ENCODE measurements at regions not wholly inside any gene's neighbourhood (a gene's known extent, or its start where the extent isn't known, plus 50 kb on each side); places are given as distances from the start of the nearest gene placed in this dataset.
"Not testable (repeated sequence)": the region's sequence is repeated elsewhere in the genome, so short reads cannot be mapped to it uniquely, and the experiment has no call there.

GRCh38 chr21:38905328-38905727, 99.6 kb downstream of the ETS2 start:
- DNase-seq = no peak

- no peak for DNase-seq
Observed at GRCh38 chr21:38903690-38904139, 98.0 kb downstream of the ETS2 start.

DNA sequence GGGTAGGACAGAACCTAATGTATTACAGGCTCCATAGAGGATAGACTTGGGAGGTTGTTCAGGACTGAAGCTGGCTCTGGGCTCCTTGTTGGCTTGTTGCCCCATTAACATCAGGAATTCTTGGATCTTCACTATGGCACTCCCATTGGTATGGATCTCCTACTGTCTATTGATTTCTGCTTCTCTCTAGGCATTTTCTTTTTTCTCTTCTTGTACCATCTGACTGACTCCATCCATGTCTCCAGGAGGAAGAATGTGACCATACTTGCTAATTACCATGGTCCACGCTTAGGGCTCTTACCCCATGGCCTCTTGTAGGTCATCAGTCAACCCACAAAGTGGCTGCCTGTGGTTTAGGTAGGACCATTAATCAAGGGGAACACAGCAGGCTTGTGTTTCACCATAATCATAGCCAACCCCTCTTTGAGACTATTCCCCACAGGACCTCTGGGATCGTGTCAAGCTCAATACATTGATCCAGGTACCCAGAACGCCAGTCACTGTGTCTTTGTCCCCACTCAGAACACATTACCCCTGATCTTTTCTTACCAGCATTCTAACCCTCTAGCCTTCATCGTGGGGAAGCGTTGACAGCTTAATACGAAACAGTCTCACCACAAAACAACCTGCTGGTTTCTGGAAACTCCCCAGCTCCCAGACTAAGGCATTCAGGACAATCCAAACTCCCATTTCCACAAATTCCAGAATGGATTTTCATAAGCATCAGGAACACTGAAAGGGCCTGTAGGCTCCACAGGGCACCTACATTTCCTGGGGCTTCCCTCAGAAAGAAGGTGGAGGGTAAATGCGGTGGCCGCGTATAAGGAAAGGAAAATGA, 97.1 kb downstream of the ETS2 start:
- no peak for DNase-seq

- no peak for DNase-seq
Observed at GRCh38 chr21:38900499-38900898, 94.8 kb downstream of the ETS2 start.

DNA sequence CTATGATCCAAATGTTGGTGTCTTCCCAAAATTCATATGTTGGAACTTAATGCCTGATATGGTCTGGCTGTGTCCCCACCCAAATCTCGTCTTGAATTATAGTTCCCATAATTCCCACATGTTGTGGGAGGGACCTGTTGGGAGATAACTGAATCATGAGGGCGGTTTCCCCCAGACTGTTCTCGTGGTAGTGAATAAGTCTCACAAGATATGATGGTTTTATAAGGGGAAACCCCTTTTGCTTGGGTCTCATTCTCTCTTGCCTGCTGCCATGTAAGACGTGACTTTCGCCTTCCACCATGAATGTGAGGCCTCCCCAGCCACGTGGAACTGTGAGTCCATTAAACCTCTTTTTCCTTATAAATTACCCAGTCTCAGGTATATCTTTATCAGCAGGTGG, 94.3 kb downstream of the ETS2 start:
- not testable (repeated sequence) for DNase-seq

DNA sequence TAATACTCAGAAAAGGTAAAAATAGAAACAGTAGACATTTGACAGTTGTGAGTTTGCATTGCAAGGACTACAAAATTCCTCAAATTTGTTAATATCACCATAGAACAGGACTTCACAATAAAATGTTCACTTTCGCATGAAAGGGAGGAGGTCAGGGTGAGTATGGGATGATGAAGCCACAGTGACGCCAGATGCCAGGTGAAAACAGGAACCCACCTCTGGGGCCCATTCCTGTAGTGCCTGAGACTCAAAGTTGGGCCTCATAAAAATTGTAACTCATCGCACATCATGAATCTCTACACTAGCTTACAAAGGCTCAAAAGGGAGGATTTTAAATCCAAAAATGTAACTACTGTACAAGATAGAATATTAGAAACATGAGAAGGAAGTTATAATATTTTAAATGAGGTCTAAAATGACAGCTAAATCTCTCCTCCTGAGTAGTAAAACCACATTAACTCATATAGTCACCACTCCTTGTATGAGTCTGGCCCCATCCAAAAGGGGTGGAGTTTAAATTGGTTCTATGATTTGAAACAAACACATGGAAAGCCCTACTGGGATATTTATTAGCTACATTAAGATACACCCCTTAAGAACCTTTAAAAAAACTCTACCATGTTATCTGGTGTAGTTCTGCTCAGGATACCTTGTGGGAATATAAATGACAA, 93.7 kb downstream of the ETS2 start:
- no peak for DNase-seq

DNA sequence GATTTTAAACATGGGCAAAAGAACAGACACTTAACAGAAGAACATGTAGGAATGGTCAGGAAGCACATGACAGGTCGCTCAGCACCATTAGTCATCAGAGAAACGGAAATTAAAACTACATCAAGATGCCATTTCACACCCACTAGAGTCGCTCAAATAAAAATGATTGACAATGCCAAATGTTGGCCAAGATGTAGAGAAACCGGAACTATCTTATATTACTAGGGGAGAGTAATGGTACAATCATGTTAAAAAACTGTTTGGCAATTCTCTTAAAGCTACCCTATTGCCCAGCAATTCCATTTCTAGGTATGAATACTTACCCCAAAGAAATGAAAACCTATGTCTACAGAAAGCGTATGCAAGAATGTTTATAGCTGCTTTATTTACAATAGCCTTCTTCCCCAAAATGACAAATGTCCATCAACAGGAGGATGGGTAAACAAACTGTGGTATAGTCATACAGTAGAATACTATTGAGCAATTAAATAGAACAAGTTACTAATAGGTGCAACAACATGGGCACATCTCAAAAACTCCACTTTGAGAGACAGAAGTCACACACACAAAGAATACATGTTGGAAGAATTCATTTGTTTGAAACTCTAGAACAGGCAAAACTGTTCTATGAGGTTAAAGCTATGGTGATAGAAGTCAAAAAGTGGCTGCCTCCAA, 92.8 kb downstream of the ETS2 start:
- no peak for DNase-seq

GRCh38 chr21:38897532-38898421, 92.0 kb downstream of the ETS2 start:
- peak; percentile 11 for DNase-seq

DNA sequence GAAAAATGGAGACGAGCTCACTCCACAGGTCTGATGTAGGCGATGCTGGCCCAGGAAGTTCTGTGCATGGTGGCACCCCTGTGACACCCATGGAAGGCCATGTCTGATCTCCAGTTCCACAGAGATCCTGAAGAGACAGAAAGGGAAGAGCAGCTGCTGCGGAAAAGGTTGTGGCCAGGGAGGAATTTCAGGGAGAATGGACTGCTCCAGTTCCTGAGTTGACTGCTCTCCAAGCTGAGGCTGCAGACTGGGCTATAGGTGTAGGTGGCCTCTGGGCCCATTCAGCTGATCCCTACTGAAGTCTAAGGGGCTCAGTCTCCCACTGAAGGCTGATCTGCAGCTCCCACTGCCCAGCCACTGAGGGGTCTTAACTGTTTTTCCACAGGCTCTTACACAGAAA, 89.2 kb downstream of the ETS2 start:
- DNase-seq = no peak

DNA sequence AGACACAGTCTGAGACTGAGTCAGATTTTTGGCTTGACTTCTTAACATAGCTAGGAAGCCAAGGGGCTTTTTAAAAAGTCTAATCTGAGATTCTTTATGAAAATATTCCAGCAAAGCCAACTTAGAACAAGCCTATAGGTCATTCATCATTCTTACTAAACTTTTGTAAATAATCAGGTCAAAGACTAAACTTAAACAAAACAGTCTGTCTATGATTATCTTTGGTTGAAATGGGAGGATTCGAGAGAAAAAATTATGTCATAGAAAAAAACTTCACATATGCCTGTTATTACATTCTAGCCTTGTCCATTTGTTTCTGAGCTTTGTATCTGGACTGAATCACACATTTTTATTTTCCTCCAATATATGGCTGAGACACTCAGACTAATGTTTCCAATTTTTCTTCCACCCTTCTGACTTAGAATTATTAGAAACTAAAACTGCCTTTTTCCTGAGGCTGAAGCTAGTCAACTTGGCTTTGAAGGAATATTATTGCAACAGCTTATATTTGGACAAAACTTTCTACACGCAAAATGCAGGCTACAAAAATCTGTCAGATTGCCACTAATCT, 83.3 kb downstream of the ETS2 start:
- DNase-seq = no peak

- no peak for DNase-seq
Observed at GRCh38 chr21:38887749-38888148, 82.0 kb downstream of the ETS2 start.

DNA sequence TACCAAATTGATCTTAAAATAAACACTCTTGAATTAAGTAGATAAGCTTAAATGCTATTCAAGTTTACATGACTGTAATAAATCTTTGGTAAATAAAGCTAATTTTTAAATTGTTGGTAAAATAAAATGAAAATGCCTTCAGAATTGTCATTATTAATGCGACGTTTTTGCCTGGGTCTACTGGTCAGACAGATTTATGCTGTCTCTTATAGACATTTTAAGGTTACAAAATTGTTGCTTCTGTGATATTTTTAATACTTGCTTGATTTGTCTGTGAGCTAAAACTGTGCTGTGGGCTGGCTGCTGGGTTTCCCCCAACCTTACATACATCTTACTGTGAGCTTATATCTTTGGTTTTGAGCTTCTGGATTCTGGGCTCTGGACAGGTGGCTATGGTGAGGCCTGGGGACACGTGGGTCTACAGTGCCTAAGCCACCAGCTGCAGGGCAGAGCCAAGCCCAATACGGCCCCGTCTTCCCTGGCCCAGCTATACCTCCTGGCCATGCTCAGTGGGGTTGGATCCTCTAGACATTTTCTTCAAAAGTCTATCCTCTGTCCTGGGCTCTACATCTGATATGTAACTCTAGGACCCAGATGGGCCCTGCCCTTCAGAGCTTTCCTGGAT, 81.4 kb downstream of the ETS2 start:
- no peak for DNase-seq

GRCh38 chr21:38885909-38886308, 80.2 kb downstream of the ETS2 start:
- DNase-seq = no peak

DNA sequence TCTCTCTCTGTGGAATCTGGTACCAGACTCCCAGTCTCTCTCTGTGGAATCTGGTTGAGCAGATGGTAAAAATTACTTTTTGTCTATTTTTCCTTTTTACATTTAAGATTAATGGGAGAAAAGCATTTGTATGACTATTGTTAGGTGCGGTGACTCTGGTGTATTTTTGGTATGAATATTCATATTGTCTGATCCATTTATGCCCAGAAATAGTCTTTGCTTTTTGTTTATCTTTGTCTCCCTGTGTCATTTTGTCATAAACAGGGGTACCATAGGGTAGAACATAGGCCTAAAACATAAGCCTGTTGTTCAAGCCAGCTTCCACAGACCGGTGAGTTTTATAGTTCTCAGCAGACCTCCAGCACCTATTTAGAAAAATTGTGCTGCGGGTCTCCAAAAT, 78.7 kb downstream of the ETS2 start:
- no peak for DNase-seq

- DNase-seq = no peak
Observed at GRCh38 chr21:38883142-38883541, 77.4 kb downstream of the ETS2 start.

DNA sequence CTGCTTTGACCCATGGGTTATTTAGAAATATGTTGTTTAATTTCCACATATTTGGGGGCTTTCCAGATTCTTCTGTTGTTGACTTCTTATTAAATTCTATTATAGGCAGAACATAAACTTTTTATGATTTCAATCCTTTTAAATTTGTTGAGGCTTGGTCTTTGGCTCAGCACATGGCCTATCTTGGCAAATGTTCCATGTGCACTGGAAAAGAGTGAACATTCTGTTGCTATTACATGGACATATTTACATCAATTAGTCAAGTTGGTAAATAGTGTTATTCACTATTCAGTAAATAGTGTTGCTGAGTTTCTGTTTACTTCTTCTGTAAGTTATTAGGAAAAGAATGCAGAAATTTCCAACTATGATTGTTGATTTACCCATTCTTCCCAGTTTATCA, 75.4 kb downstream of the ETS2 start:
- no peak for DNase-seq

DNA sequence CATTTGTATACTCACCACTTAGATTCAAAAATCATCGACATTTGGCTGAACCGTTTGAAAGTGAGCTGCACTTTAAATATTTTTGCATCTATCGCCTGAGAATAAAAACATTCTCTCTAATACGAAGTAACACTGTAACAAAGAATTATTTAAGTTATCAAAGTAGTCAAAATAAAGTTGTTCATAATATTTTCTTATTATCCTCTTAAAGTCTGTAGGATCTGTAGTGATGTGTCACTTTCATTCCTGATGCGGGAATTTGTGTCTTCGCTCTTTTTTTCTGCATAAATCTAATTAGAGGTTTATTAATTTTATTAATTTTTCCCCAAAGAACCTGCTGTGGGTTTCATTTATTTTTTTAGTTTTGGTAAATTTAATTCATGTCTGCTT, 74.8 kb downstream of the ETS2 start:
- DNase-seq = no peak

DNA sequence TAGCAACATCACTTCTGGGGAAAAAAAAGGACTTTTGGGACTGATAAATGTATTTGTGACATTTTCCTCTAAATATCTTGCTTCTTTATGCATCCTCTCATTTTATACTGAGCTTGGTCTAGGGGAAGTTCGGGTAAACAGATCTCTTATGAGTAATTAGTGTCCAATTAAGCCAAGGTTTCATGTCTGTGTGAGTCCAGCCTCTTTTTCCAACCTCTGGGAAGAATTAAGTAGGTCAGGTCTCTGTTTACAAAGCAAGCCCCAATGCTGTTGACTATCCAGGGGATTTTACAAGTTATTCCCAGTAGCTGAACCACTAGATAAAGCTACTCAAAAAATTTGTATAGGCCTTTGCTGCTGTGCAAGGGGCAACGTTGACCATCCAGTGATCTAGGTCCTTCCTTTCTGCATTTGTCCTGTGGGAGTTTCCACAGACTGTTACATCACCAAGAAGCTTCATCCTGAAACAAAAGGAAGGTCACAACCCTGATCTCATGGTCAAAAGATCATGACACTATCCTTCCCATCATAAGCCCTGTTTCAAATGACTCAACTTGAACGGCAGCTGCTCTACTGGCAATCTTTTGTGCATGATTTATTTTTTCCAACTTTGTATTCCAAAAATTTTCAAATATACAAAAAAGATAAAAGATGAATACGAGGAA, 74.3 kb downstream of the ETS2 start:
- DNase-seq = no peak

DNA sequence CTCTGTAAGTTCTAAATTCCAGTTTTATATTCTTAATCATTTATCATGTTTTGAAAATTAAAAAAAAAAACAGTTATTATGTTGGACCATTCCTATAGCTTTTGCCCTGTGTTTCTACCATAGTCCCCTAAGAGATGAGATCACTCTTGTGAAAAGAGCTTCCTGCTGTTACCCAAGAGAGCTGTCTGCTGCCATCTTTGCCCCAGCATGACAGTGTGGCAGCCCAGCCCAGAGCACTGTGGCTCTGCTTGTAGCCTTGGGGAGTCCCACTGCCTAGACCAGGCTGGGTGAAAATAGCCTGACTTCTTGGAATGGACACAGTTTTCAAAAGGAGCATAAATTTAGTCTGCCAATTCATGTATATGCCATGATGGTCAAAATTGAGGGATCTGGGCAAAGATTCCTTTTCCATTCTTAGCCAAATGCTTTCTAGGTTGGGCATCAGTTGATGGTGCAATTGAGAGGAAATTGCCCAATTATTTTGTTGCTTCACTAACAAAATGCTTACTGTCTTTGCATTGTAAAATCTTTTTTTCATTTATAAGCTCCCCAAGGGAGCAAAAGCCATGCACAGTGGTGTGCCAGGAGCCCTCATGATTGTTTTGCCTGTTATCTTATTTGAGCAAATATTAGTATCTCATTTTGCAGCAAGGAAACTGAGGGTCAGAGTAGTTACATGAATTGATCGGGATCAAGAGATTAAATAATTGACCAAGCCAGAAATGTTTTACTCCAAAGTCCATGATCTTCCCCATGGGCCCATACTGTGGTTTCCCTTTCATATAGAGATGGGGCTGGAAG, 72.8 kb downstream of the ETS2 start:
- DNase-seq = no peak

- no peak for DNase-seq
Observed at GRCh38 chr21:38875694-38876492, 70.2 kb downstream of the ETS2 start.
